ENCODE measurements at regions not wholly inside any gene's neighbourhood (a gene's known extent, or its start where the extent isn't known, plus 50 kb on each side); places are given as distances from the start of the nearest gene placed in this dataset.

GRCh38 chr9:118088090-118088489, 383.9 kb downstream of the TLR4 start:
- DNase-seq: no peak

GRCh38 chr9:118091226-118091625, 387.0 kb downstream of the TLR4 start:
- no peak for DNase-seq

- no peak for DNase-seq
These were observed 387.7 kb downstream of the TLR4 start for GRCh38 chr9:118091711-118092500.

GRCh38 chr9:118094387-118094786, 390.2 kb downstream of the TLR4 start:
- no peak for DNase-seq

- no peak for DNase-seq
These were observed 396.6 kb downstream of the TLR4 start for GRCh38 chr9:118100529-118101419.

- DNase-seq: no peak
These were observed 400.2 kb downstream of the TLR4 start for GRCh38 chr9:118104363-118104762.

- DNase-seq: no peak
These were observed 404.8 kb downstream of the TLR4 start for GRCh38 chr9:118108971-118109370.

- DNase-seq: no peak
These were observed 405.3 kb downstream of the TLR4 start for GRCh38 chr9:118109542-118109941.

GRCh38 chr9:118121361-118121760, 417.2 kb downstream of the TLR4 start:
- DNase-seq: no peak

- no peak for DNase-seq
These were observed 424.1 kb downstream of the TLR4 start for GRCh38 chr9:118128313-118128712.

GRCh38 chr9:118129541-118129940, 425.3 kb downstream of the TLR4 start:
- DNase-seq: no peak

GRCh38 chr9:118148990-118149389, 444.8 kb downstream of the TLR4 start:
- no peak for DNase-seq

- no peak for DNase-seq
These were observed 452.6 kb downstream of the TLR4 start for GRCh38 chr9:118156846-118157245.

GRCh38 chr9:118162716-118163115, 458.5 kb downstream of the TLR4 start:
- DNase-seq: no peak

- no peak for DNase-seq
These were observed 459.5 kb downstream of the TLR4 start for GRCh38 chr9:118163751-118164150.

- no peak for DNase-seq
These were observed 461.2 kb downstream of the TLR4 start for GRCh38 chr9:118165451-118165850.

GRCh38 chr9:118170032-118170955, 466.1 kb downstream of the TLR4 start:
- no peak for DNase-seq

- DNase-seq: no peak
These were observed 473.0 kb downstream of the TLR4 start for GRCh38 chr9:118177241-118177640.

- no peak for DNase-seq
These were observed 479.4 kb downstream of the TLR4 start for GRCh38 chr9:118183576-118183975.

- no peak for DNase-seq
These were observed 483.2 kb downstream of the TLR4 start for GRCh38 chr9:118187408-118187807.

- DNase-seq: no peak
These were observed 485.4 kb downstream of the TLR4 start for GRCh38 chr9:118189615-118190014.

- no peak for DNase-seq
These were observed 488.6 kb downstream of the TLR4 start for GRCh38 chr9:118192807-118193206.

- no peak for DNase-seq
These were observed 505.1 kb downstream of the TLR4 start for GRCh38 chr9:118209343-118209742.

Measured in CD4-positive, alpha-beta T cell treated with Interleukin-21 for 1 hour (primary cell).